ENCODE measurements at regions not wholly inside any gene's neighbourhood (a gene's known extent, or its start where the extent isn't known, plus 50 kb on each side); places are given as distances from the start of the nearest gene placed in this dataset.

GRCh38 chr7:41163991-41164390 lies 538.9 kb downstream of the INHBA start:
- H3K4me1 Mint-ChIP-seq, result no peaks in the 10 kb centered on the region
- H3K36me3 Mint-ChIP-seq (ENCODE audit: low read depth), result no peaks in the 10 kb centered on the region
- no peaks in the 10 kb centered on the region for H3K9me3 Mint-ChIP-seq
- H3K27ac Mint-ChIP-seq (ENCODE audit: unreplicated experiment), result no peak overlapping the region
- no peak for TF ChIP-seq CTCF (conservative IDR thresholded peaks at IDR 0.05)
- no peaks in the 10 kb centered on the region for H3K27me3 Mint-ChIP-seq (ENCODE audit: low read depth)
- no peak overlapping the region for H3K4me3 Mint-ChIP-seq
- no peak for DNase-seq (ENCODE audit: low read depth, low spot score)

- TF ChIP-seq CTCF (conservative IDR thresholded peaks at IDR 0.05), result no peak
- Mint-ChIP-seq H3K4me1 (no peaks in the 10 kb centered on the region), H3K9me3 (no peaks in the 10 kb centered on the region), H3K36me3 (ENCODE audit: low read depth) (no peaks in the 10 kb centered on the region), H3K4me3 (no peak overlapping the region), H3K27ac (ENCODE audit: unreplicated experiment) (no peak overlapping the region), H3K27me3 (ENCODE audit: low read depth) (no peaks in the 10 kb centered on the region)
- DNase-seq (ENCODE audit: low read depth, low spot score), result no peak
These were observed 540.3 kb downstream of the INHBA start for GRCh38 chr7:41162612-41163011.

GRCh38 chr7:41161041-41161587 lies 541.8 kb downstream of the INHBA start:
- H3K27me3 Mint-ChIP-seq (ENCODE audit: low read depth), result no peaks in the 10 kb centered on the region
- TF ChIP-seq CTCF (conservative IDR thresholded peaks at IDR 0.05), result no peak
- H3K9me3 Mint-ChIP-seq, result no peaks in the 10 kb centered on the region
- DNase-seq (ENCODE audit: low read depth, low spot score), result no peak
- H3K27ac Mint-ChIP-seq (ENCODE audit: unreplicated experiment), result no peak overlapping the region
- H3K36me3 Mint-ChIP-seq (ENCODE audit: low read depth), result no peaks in the 10 kb centered on the region
- H3K4me1 Mint-ChIP-seq, result peaks cover 4% of the 10 kb centered on the region
- H3K4me3 Mint-ChIP-seq, result no peak overlapping the region

GRCh38 chr7:41156268-41156667 lies 546.6 kb downstream of the INHBA start:
- TF ChIP-seq CTCF (conservative IDR thresholded peaks at IDR 0.05), result no peak
- Mint-ChIP-seq H3K27ac (ENCODE audit: unreplicated experiment) (no peak overlapping the region), H3K36me3 (ENCODE audit: low read depth) (no peaks in the 10 kb centered on the region), H3K4me3 (no peak overlapping the region), H3K4me1 (peaks cover 4% of the 10 kb centered on the region), H3K27me3 (ENCODE audit: low read depth) (peaks cover 3% of the 10 kb centered on the region), H3K9me3 (no peaks in the 10 kb centered on the region)
- DNase-seq (ENCODE audit: low read depth, low spot score), result no peak

- Mint-ChIP-seq H3K27ac (ENCODE audit: unreplicated experiment) (no peak overlapping the region), H3K9me3 (peaks cover 2% of the 10 kb centered on the region), H3K36me3 (ENCODE audit: low read depth) (no peaks in the 10 kb centered on the region), H3K27me3 (ENCODE audit: low read depth) (peaks cover 3% of the 10 kb centered on the region), H3K4me1 (peaks cover 4% of the 10 kb centered on the region), H3K4me3 (no peak overlapping the region)
- DNase-seq (ENCODE audit: low read depth, low spot score), result no peak
- no peak for TF ChIP-seq CTCF (conservative IDR thresholded peaks at IDR 0.05)
These were observed 549.6 kb downstream of the INHBA start for GRCh38 chr7:41153268-41153667.

Data from neural crest cell (in vitro differentiated cells).